ENCODE measurements at regions not wholly inside any gene's neighbourhood (a gene's known extent, or its start where the extent isn't known, plus 50 kb on each side); places are given as distances from the start of the nearest gene placed in this dataset.

DNA sequence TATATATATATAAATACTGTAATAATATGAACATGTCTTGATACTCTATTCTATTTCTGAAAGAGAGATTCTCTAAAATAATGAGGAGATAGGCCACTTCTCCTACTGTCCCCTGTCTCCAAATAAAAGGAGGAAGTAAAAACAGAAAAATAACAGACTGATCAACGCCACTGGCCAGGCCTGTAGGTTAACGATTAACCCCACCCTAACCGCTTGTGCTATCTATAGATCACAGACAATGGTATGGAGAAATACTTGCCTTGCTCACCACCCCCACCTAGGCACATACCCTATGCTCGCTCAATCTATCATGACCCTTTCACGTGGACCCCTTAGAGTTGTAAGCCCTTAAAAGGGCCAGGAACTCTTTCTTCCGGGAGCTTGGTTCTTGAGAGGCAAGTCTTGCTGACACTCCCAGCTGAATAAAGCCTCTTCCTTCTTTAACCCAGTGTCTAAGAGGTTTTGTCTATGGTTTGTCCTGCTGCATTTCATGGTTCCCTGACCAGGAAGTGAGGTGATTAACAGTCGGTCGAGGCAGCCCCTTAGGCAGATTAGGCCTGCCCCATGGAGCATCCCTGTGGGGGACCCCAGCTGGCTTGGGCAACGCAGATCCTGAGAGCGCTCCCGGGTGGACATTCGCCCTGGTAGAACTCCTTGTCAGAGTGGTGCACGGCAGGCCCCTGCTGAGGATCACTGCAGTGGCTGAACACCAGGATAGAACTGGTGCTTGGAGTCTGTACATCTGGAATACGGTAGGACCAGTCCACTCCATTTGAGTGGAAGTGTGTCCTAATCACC lies 521.8 kb upstream of the CNTN3 start:
- Histone ChIP-seq H4K20me1 (ENCODE audit: insufficient read depth, low read length) (no peaks in the 10 kb centered on the region), H3K79me2 (ENCODE audit: insufficient read depth, low read length) (no peaks in the 10 kb centered on the region), H3K9ac (ENCODE audit: low read length) (no peak overlapping the region), H3K9me2 (ENCODE audit: low read depth, low read length) (no peaks in the 10 kb centered on the region), H3K36me3 (ENCODE audit: insufficient read depth, low read length) (no peaks in the 10 kb centered on the region), H3K4me2 (ENCODE audit: low read length) (no peak overlapping the region), H3K4me1 (ENCODE audit: insufficient read depth, low read length, severe bottlenecking) (no peaks in the 10 kb centered on the region), H3K9me3 (ENCODE audit: low read length) (no peaks in the 10 kb centered on the region), H3K27me3 (ENCODE audit: insufficient read depth, low read length) (no peaks in the 10 kb centered on the region), H2AFZ (ENCODE audit: low read length) (no peak overlapping the region), H3F3A (ENCODE audit: insufficient read depth, low read length) (no peaks in the 10 kb centered on the region), H3K4me3 (ENCODE audit: low read depth, low read length, poor library complexity, severe bottlenecking) (no peak overlapping the region), H3K27ac (ENCODE audit: low read depth, low read length, poor library complexity, severe bottlenecking) (no peak overlapping the region)
- TF ChIP-seq, protein P1, sequence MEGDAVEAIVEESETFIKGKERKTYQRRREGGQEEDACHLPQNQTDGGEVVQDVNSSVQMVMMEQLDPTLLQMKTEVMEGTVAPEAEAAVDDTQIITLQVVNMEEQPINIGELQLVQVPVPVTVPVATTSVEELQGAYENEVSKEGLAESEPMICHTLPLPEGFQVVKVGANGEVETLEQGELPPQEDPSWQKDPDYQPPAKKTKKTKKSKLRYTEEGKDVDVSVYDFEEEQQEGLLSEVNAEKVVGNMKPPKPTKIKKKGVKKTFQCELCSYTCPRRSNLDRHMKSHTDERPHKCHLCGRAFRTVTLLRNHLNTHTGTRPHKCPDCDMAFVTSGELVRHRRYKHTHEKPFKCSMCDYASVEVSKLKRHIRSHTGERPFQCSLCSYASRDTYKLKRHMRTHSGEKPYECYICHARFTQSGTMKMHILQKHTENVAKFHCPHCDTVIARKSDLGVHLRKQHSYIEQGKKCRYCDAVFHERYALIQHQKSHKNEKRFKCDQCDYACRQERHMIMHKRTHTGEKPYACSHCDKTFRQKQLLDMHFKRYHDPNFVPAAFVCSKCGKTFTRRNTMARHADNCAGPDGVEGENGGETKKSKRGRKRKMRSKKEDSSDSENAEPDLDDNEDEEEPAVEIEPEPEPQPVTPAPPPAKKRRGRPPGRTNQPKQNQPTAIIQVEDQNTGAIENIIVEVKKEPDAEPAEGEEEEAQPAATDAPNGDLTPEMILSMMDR (IDR thresholded peaks at IDR 0.05; ENCODE audit: low read length): no peak
- TF ChIP-seq EZH2 (IDR thresholded peaks at IDR 0.05; ENCODE audit: borderline replicate concordance, low read length): no peak

DNA sequence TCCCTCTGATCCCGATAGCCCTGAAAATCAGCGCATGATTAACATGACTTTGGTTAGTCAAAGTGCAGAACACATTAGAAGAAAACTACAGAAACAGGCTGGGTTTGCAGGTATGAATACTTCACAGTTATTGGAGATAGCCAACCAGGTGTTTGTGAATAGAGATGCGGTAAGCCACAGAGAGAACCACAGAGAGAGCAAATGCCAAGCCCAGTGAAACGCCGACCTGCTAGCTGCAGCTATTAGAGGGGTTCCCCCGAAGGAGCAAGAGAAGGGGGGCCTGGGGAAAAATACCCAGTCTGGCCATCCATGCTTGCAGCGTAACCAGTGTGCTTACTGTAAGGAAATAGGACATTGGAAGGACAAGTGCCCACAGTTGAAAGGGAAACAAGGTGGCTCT lies 523.9 kb upstream of the CNTN3 start:
- no peak overlapping the region for H3K9ac ChIP-seq (ENCODE audit: low read length)
- no peak for TF ChIP-seq EZH2 (IDR thresholded peaks at IDR 0.05; ENCODE audit: borderline replicate concordance, low read length)
- TF ChIP-seq, protein P1 (IDR thresholded peaks at IDR 0.05; ENCODE audit: low read length): no peak
- no peaks in the 10 kb centered on the region for H3K9me3 ChIP-seq (ENCODE audit: low read length)
- no peaks in the 10 kb centered on the region for H4K20me1 ChIP-seq (ENCODE audit: insufficient read depth, low read length)
- no peaks in the 10 kb centered on the region for H3K4me1 ChIP-seq (ENCODE audit: insufficient read depth, low read length, severe bottlenecking)
- no peak overlapping the region for H2AFZ ChIP-seq (ENCODE audit: low read length)
- H3K4me3 ChIP-seq (ENCODE audit: low read depth, low read length, poor library complexity, severe bottlenecking): no peak overlapping the region
- H3F3A ChIP-seq (ENCODE audit: insufficient read depth, low read length): no peaks in the 10 kb centered on the region
- H3K4me2 ChIP-seq (ENCODE audit: low read length): no peak overlapping the region
- no peaks in the 10 kb centered on the region for H3K9me2 ChIP-seq (ENCODE audit: low read depth, low read length)
- H3K36me3 ChIP-seq (ENCODE audit: insufficient read depth, low read length): no peaks in the 10 kb centered on the region
- no peak overlapping the region for H3K27ac ChIP-seq (ENCODE audit: low read depth, low read length, poor library complexity, severe bottlenecking)
- H3K27me3 ChIP-seq (ENCODE audit: insufficient read depth, low read length): no peaks in the 10 kb centered on the region
- H3K79me2 ChIP-seq (ENCODE audit: insufficient read depth, low read length): no peaks in the 10 kb centered on the region

DNA sequence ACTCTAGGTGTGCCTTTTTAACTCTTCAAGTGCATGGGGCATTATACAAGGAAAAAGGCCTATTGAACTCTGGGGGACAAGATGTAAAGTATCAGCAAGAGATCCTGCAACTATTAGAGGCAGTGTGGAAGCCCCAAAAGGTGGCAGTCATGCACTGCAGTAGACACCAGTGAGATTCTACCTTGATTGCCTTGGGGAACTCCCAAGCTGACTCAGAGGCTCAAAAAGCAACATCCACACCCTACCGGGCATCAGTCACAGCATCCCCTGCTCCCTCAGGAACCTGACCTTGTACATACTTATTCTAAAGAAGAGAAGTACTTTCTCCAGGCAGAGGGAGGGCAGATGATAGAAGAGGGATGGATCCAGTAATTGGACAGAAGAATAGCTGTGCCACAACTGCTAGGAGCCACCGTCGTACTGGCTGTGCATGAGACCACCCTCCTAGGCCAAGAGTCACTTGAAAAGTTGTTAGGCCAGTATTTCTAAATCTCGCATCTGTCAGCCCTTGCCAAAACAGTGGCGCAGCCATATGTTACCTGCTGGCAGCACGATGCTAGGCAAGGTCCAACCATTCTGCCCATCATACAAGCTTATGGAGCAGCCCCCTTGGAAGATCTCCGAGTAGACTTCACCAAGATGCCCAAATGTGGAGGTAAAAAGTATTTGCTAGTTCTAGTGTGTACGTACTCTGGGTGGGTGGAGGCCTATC lies 523.1 kb upstream of the FRG2C start:
- Histone ChIP-seq H4K20me1 (ENCODE audit: insufficient read depth, low read length) (no peaks in the 10 kb centered on the region), H3K4me2 (ENCODE audit: low read length) (no peak overlapping the region), H3K9ac (ENCODE audit: low read length) (no peak overlapping the region), H3K27ac (ENCODE audit: low read depth, low read length, poor library complexity, severe bottlenecking) (no peak overlapping the region), H3K4me3 (ENCODE audit: low read depth, low read length, poor library complexity, severe bottlenecking) (no peak overlapping the region), H3K79me2 (ENCODE audit: insufficient read depth, low read length) (no peaks in the 10 kb centered on the region), H3K36me3 (ENCODE audit: insufficient read depth, low read length) (no peaks in the 10 kb centered on the region), H3K4me1 (ENCODE audit: insufficient read depth, low read length, severe bottlenecking) (no peaks in the 10 kb centered on the region), H3F3A (ENCODE audit: insufficient read depth, low read length) (no peaks in the 10 kb centered on the region), H3K9me3 (ENCODE audit: low read length) (no peaks in the 10 kb centered on the region), H2AFZ (ENCODE audit: low read length) (no peak overlapping the region), H3K9me2 (ENCODE audit: low read depth, low read length) (no peaks in the 10 kb centered on the region), H3K27me3 (ENCODE audit: insufficient read depth, low read length) (no peaks in the 10 kb centered on the region)
- TF ChIP-seq, protein P1 (IDR thresholded peaks at IDR 0.05; ENCODE audit: low read length): no peak
- no peak for TF ChIP-seq EZH2 (IDR thresholded peaks at IDR 0.05; ENCODE audit: borderline replicate concordance, low read length)

Data from OCI-LY1 (cell line).